ENCODE measurements at regions not wholly inside any gene's neighbourhood (a gene's known extent, or its start where the extent isn't known, plus 50 kb on each side); places are given as distances from the start of the nearest gene placed in this dataset.

DNA sequence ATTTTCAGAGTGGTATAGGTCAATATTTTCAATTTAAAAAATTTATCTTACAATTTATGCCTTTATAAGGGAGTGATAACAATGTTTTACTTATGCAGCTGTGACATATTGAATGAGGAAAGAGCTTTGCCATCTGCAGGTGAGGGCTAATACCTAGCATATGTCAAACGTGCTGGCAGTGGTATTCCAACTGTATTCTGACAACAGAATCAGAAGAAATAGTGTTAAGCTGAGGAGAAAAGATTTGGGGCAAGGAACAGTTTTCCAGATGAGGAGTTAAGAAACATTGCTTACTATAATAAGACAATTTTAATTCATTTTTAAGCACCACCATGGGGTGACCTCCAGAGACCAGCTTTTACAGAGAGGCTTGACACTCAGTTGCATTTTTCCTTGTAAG, 267.8 kb upstream of the ZNF608 start:
- 47 to 50% methylated on average over 1 of the region's 1 CpG for WGBS, 2 donors
- Histone ChIP-seq H3K36me3 (ENCODE audit: control insufficient read depth in 2 of 2, insufficient read depth in 2 of 2, low read length in 1 of 2) (no peaks in the 10 kb centered on the region), H3K4me3 (ENCODE audit: low read depth in 1 of 2, low read length in 2 of 2) (no peak overlapping the region), H3K4me1 (ENCODE audit: control insufficient read depth in 2 of 2, insufficient read depth in 2 of 2, low read length in 1 of 2) (no peaks in the 10 kb centered on the region), H3K27me3 (ENCODE audit: control insufficient read depth in 1 of 2, insufficient read depth in 2 of 2, low read length in 2 of 2) (no peaks in the 10 kb centered on the region), H3K27ac (ENCODE audit: low read depth in 2 of 2, low read length in 1 of 2) (no peak overlapping the region), H3K9me3 (ENCODE audit: control insufficient read depth in 2 of 2, insufficient read depth in 1 of 2, low read depth in 1 of 2, low read length in 1 of 2) (no peaks in the 10 kb centered on the region)

DNA sequence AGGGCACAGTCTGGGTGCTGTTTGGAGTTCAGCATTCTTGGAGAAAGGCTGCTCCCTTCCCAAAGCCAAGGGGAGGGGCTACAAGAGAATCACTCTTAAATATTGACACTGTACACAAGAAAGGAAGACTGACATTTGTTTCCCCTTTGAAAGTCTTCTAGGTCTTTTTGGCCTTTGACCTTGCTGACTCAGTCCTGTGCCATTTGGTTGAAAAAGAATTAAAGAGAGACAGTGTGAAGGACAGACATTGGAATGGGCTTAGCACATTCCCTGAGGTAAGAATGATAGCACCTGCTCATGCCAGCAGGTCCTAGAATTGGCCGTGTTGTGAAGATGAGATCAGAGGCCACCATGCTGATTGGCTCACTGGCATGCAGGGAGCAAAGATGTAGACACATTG, 271.4 kb upstream of the ZNF608 start:
- no peak overlapping the region for H3K4me3 ChIP-seq (ENCODE audit: low read depth in 1 of 2, low read length in 2 of 2)
- no peaks in the 10 kb centered on the region for H3K27me3 ChIP-seq (ENCODE audit: control insufficient read depth in 1 of 2, insufficient read depth in 2 of 2, low read length in 2 of 2)
- no peaks in the 10 kb centered on the region for H3K9me3 ChIP-seq (ENCODE audit: control insufficient read depth in 2 of 2, insufficient read depth in 1 of 2, low read depth in 1 of 2, low read length in 1 of 2)
- H3K27ac ChIP-seq (ENCODE audit: low read depth in 2 of 2, low read length in 1 of 2), result no peak overlapping the region
- no peaks in the 10 kb centered on the region for H3K36me3 ChIP-seq (ENCODE audit: control insufficient read depth in 2 of 2, insufficient read depth in 2 of 2, low read length in 1 of 2)
- H3K4me1 ChIP-seq (ENCODE audit: control insufficient read depth in 2 of 2, insufficient read depth in 2 of 2, low read length in 1 of 2), result no peaks in the 10 kb centered on the region
- WGBS, 2 donors, result 91 to 92% methylated on average over 1 of the region's 1 CpG

DNA sequence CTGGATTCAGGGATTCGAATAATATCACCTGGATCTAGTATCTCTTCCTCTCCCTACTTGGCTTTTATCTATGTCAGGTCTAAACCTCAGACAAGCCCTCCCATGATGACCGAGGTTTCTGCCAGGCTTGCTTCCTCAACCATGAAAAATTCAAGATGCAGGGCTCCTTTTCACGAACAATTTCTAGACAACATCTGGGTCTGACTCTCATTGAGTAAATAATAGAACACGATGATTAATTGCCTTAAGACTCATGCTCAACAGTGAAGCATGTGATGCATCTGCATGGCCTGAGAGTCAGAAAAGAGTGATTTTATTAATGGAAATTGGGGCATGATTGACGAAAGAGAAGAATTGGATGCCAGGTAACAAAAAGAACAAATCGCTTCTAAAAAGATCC, 277.2 kb upstream of the ZNF608 start:
- no peaks in the 10 kb centered on the region for H3K9me3 ChIP-seq (ENCODE audit: control insufficient read depth in 2 of 2, insufficient read depth in 1 of 2, low read depth in 1 of 2, low read length in 1 of 2)
- no peak overlapping the region for H3K27ac ChIP-seq (ENCODE audit: low read depth in 2 of 2, low read length in 1 of 2)
- H3K4me3 ChIP-seq (ENCODE audit: low read depth in 1 of 2, low read length in 2 of 2), result no peak overlapping the region
- no peaks in the 10 kb centered on the region for H3K4me1 ChIP-seq (ENCODE audit: control insufficient read depth in 2 of 2, insufficient read depth in 2 of 2, low read length in 1 of 2)
- H3K27me3 ChIP-seq (ENCODE audit: control insufficient read depth in 1 of 2, insufficient read depth in 2 of 2, low read length in 2 of 2), result no peaks in the 10 kb centered on the region
- 45 to 58% methylated on average over 6 of the region's 6 CpGs for WGBS, 2 donors
- no peaks in the 10 kb centered on the region for H3K36me3 ChIP-seq (ENCODE audit: control insufficient read depth in 2 of 2, insufficient read depth in 2 of 2, low read length in 1 of 2)

DNA sequence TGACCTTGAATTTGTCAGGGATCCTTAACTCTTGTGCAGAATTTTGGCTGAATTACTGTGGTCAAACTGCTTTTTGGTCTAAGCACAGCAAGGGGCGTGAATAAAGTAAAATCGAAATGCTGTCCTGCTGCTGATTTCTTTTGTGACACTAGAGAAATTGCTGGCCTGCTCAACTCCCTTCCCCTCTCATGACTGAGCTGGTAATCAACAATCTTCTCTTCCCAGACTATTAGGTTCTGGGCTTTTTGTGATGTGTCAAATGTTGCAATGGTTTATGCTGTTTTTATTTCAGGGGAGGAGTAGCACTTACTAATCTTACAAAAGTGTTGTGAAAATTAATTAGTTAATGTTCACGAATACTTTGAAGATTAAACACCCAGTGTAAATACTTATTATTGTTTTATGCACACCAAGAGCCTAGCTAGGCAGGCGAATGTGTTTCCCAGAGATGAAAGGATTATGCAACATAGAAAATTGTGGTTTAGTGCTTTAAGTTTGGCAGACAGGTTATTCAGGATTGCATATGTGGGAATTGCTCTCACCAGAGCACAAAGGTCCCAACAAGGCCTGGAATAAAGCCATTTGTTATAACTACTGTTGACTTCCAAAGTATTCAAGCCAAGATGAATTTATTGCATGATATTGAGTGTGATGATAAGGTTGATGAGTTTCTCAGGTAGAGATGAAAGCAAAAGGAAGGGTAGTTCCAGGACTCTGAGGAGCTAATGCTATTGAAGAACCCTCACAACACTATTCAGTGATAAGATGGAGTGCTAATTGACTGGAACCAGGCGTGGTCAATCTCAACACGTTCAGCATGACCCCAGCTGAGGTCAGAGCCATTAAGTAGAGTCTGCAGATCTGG, 280.7 kb upstream of the ZNF608 start:
- no peaks in the 10 kb centered on the region for H3K9me3 ChIP-seq (ENCODE audit: control insufficient read depth in 2 of 2, insufficient read depth in 1 of 2, low read depth in 1 of 2, low read length in 1 of 2)
- H3K4me3 ChIP-seq (ENCODE audit: low read depth in 1 of 2, low read length in 2 of 2), result no peak overlapping the region
- no peaks in the 10 kb centered on the region for H3K36me3 ChIP-seq (ENCODE audit: control insufficient read depth in 2 of 2, insufficient read depth in 2 of 2, low read length in 1 of 2)
- WGBS, 2 donors, result 40 to 53% methylated on average over 6 of the region's 6 CpGs
- no peaks in the 10 kb centered on the region for H3K4me1 ChIP-seq (ENCODE audit: control insufficient read depth in 2 of 2, insufficient read depth in 2 of 2, low read length in 1 of 2)
- H3K27ac ChIP-seq (ENCODE audit: low read depth in 2 of 2, low read length in 1 of 2), result no peak overlapping the region
- no peaks in the 10 kb centered on the region for H3K27me3 ChIP-seq (ENCODE audit: control insufficient read depth in 1 of 2, insufficient read depth in 2 of 2, low read length in 2 of 2)

DNA sequence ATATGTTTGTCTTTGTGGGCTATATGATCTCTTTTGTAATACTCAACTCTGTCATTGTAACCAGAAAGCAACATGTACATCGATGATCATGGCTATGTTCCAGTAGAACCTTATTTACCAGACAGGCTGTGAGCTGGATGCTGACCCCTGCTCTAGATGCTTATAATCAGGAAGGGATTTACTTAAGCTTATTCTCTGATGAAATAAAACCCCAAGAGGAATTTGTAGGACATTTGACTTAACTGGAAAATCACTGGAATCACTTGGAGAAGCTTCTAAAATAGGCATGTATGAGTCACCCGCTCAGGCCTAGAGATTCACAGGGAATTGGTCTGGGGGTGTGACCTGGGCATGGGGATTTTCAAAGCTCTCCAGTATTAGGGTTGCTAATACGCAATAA, 285.8 kb upstream of the ZNF608 start:
- WGBS, 2 donors, result 74 to 75% methylated on average over 3 of the region's 3 CpGs

DNA sequence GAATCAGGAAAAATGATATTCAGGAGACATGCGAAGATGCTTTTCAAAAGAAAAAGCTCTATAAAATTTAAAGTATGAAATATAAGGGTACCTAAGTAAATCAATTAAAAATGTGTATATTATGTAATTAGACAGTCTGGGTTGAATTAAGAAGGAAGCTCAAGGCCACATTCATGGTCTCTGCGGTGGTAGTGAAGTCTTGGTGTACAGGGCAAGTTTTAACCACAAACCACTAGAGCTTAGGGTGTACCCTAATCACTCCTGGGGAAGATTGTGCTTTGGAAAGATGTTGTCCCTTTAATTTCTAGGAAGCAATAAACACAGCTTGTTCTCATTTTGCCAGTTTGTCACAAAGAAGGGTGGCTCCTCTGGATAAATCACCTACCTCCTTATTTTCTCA, 287.2 kb upstream of the ZNF608 start:
- no peak overlapping the region for H3K4me3 ChIP-seq (ENCODE audit: low read depth in 1 of 2, low read length in 2 of 2)
- no peaks in the 10 kb centered on the region for H3K4me1 ChIP-seq (ENCODE audit: control insufficient read depth in 2 of 2, insufficient read depth in 2 of 2, low read length in 1 of 2)
- H3K36me3 ChIP-seq (ENCODE audit: control insufficient read depth in 2 of 2, insufficient read depth in 2 of 2, low read length in 1 of 2), result no peaks in the 10 kb centered on the region
- no peaks in the 10 kb centered on the region for H3K27me3 ChIP-seq (ENCODE audit: control insufficient read depth in 1 of 2, insufficient read depth in 2 of 2, low read length in 2 of 2)
- 73 to 85% methylated on average over 2 of the region's 2 CpGs for WGBS, 2 donors
- no peak overlapping the region for H3K27ac ChIP-seq (ENCODE audit: low read depth in 2 of 2, low read length in 1 of 2)
- H3K9me3 ChIP-seq (ENCODE audit: control insufficient read depth in 2 of 2, insufficient read depth in 1 of 2, low read depth in 1 of 2, low read length in 1 of 2), result no peaks in the 10 kb centered on the region

More for the DNA sequence above, 285.8 kb upstream of the ZNF608 start:
- Histone ChIP-seq H3K36me3 (ENCODE audit: control insufficient read depth in 2 of 2, insufficient read depth in 2 of 2, low read length in 1 of 2) (no peaks in the 10 kb centered on the region), H3K9me3 (ENCODE audit: control insufficient read depth in 2 of 2, insufficient read depth in 1 of 2, low read depth in 1 of 2, low read length in 1 of 2) (no peaks in the 10 kb centered on the region), H3K4me1 (ENCODE audit: control insufficient read depth in 2 of 2, insufficient read depth in 2 of 2, low read length in 1 of 2) (no peaks in the 10 kb centered on the region), H3K4me3 (ENCODE audit: low read depth in 1 of 2, low read length in 2 of 2) (no peak overlapping the region), H3K27me3 (ENCODE audit: control insufficient read depth in 1 of 2, insufficient read depth in 2 of 2, low read length in 2 of 2) (no peaks in the 10 kb centered on the region), H3K27ac (ENCODE audit: low read depth in 2 of 2, low read length in 1 of 2) (no peak overlapping the region)

DNA sequence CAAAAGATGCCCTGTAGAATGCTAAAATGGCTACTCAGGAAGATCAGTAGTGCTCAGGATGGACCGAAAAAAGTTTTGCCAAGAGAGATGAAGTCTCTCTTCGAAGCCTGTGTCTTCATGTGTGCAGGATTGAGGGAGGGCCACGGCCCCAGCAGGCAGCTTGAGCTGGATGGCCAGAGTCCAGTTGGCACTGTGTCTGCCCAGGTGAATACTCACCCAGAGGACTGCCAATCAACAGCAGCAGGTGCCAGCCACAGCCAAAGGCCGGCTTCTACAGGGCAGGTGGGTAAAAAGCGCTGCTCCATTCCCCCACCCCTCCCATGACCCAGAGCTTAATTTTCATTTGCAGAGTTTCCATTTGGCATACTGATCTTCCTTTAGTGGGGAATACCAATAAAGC, 287.9 kb upstream of the ZNF608 start:
- Histone ChIP-seq H3K4me3 (ENCODE audit: low read depth in 1 of 2, low read length in 2 of 2) (no peak overlapping the region), H3K4me1 (ENCODE audit: control insufficient read depth in 2 of 2, insufficient read depth in 2 of 2, low read length in 1 of 2) (no peaks in the 10 kb centered on the region), H3K9me3 (ENCODE audit: control insufficient read depth in 2 of 2, insufficient read depth in 1 of 2, low read depth in 1 of 2, low read length in 1 of 2) (no peaks in the 10 kb centered on the region), H3K36me3 (ENCODE audit: control insufficient read depth in 2 of 2, insufficient read depth in 2 of 2, low read length in 1 of 2) (no peaks in the 10 kb centered on the region), H3K27ac (ENCODE audit: low read depth in 2 of 2, low read length in 1 of 2) (no peak overlapping the region), H3K27me3 (ENCODE audit: control insufficient read depth in 1 of 2, insufficient read depth in 2 of 2, low read length in 2 of 2) (no peaks in the 10 kb centered on the region)
- WGBS, 2 donors, result 60 to 62% methylated on average over 5 of the region's 5 CpGs

DNA sequence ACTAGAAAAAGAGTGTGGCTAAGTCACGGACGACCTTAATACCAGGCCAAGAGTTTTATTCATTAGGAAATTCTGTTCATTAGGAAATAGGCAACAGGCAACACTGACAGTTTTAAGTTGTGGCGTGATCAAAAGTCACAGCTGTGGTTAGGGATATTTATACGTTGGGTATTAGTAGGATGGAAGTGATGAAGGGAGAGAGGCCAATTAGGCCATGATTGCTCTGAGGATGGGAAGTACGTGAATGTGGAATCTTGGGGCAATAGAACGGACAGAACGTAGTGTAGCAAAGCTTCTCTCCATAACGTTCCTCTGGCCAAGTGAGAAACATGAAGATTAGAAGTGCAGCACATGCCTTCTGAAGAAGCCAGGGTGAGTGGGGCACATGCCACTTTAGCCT, 290.1 kb upstream of the ZNF608 start:
- WGBS, 2 donors, result 94 to 95% methylated on average over 8 of the region's 8 CpGs
- H3K36me3 ChIP-seq (ENCODE audit: control insufficient read depth in 2 of 2, insufficient read depth in 2 of 2, low read length in 1 of 2), result no peaks in the 10 kb centered on the region

DNA sequence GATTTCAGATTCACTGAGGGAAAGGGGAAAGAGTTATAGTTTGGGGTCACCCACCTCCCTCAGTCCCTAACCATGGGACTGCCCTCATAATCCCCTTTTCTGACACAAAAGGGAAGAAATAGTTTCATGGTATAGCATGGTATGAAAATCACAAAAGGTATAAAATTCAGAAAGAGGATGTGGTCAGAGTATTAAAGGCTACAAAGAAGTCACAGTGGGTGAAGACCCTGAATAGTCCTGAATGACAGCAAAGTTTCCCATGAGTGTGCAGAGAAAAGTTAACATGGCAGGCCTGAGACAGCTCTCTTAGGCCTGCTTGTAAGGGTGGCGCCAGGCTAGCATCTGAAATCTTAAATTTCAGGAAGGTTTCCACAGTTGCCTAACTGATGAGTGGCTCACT, 290.6 kb upstream of the ZNF608 start:
- Histone ChIP-seq H3K9me3 (ENCODE audit: control insufficient read depth in 2 of 2, insufficient read depth in 1 of 2, low read depth in 1 of 2, low read length in 1 of 2) (no peaks in the 10 kb centered on the region), H3K27me3 (ENCODE audit: control insufficient read depth in 1 of 2, insufficient read depth in 2 of 2, low read length in 2 of 2) (no peaks in the 10 kb centered on the region), H3K36me3 (ENCODE audit: control insufficient read depth in 2 of 2, insufficient read depth in 2 of 2, low read length in 1 of 2) (no peaks in the 10 kb centered on the region), H3K4me3 (ENCODE audit: low read depth in 1 of 2, low read length in 2 of 2) (no peak overlapping the region), H3K27ac (ENCODE audit: low read depth in 2 of 2, low read length in 1 of 2) (no peak overlapping the region), H3K4me1 (ENCODE audit: control insufficient read depth in 2 of 2, insufficient read depth in 2 of 2, low read length in 1 of 2) (no peaks in the 10 kb centered on the region)
- WGBS, 2 donors, result 90 to 100% methylated on average over 1 of the region's 1 CpG

More for the DNA sequence above, 290.1 kb upstream of the ZNF608 start:
- Histone ChIP-seq H3K4me3 (ENCODE audit: low read depth in 1 of 2, low read length in 2 of 2) (no peak overlapping the region), H3K27ac (ENCODE audit: low read depth in 2 of 2, low read length in 1 of 2) (no peak overlapping the region), H3K27me3 (ENCODE audit: control insufficient read depth in 1 of 2, insufficient read depth in 2 of 2, low read length in 2 of 2) (no peaks in the 10 kb centered on the region), H3K9me3 (ENCODE audit: control insufficient read depth in 2 of 2, insufficient read depth in 1 of 2, low read depth in 1 of 2, low read length in 1 of 2) (no peaks in the 10 kb centered on the region), H3K4me1 (ENCODE audit: control insufficient read depth in 2 of 2, insufficient read depth in 2 of 2, low read length in 1 of 2) (no peaks in the 10 kb centered on the region)

DNA sequence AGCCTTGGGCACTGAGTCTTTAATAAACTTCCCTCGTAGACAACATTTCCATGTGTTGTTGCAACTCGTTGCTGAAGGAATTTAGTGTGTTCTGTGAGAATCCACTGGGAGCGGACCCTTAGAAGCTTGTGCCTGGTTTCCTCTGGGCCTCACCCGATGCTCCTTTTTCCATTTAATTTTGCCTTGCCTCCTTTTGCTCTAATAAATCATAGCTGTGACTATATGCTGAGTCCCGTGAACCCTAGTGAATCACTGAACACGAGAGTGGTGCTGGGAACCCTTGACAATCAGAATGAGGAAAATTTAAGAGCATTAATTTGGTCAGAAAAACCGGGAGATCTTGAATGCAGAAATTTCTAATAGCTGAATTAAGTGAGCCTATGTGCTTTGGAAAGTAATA, 291.1 kb upstream of the ZNF608 start:
- H3K4me3 ChIP-seq (ENCODE audit: low read depth in 1 of 2, low read length in 2 of 2), result no peak overlapping the region
- WGBS, 2 donors, result 90 to 94% methylated on average over 7 of the region's 7 CpGs
- no peaks in the 10 kb centered on the region for H3K4me1 ChIP-seq (ENCODE audit: control insufficient read depth in 2 of 2, insufficient read depth in 2 of 2, low read length in 1 of 2)
- no peaks in the 10 kb centered on the region for H3K36me3 ChIP-seq (ENCODE audit: control insufficient read depth in 2 of 2, insufficient read depth in 2 of 2, low read length in 1 of 2)
- H3K27ac ChIP-seq (ENCODE audit: low read depth in 2 of 2, low read length in 1 of 2), result no peak overlapping the region
- no peaks in the 10 kb centered on the region for H3K9me3 ChIP-seq (ENCODE audit: control insufficient read depth in 2 of 2, insufficient read depth in 1 of 2, low read depth in 1 of 2, low read length in 1 of 2)
- H3K27me3 ChIP-seq (ENCODE audit: control insufficient read depth in 1 of 2, insufficient read depth in 2 of 2, low read length in 2 of 2), result no peaks in the 10 kb centered on the region

Data from esophagus (tissue), 2 donors.